ENCODE measurements at regions not wholly inside any gene's neighbourhood (a gene's known extent, or its start where the extent isn't known, plus 50 kb on each side); places are given as distances from the start of the nearest gene placed in this dataset.

DNA sequence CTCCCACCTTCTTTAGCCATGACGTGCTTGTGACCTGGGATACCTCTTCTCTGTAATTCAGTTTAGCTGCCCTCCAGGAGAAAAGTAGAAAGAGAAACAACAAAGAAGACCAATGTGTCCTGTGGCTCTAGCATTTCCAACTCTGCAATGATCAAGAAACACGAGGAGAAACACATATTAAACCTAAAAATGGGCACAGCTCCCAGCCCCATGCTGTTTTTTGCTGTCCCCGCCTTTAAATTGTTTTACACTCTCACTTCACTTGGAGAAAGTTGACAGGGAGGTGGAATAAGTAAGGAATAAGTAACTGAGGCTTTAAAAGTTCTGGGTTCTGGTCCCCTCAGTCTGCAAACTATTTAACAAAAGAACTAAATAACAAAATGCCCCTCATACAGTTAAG is 390.6 kb downstream of the TNS1 start:
- H3K79me2 ChIP-seq (ENCODE audit: control insufficient read depth, insufficient read depth, low read length, poor library complexity): no peaks in the 10 kb centered on the region
- DNase-seq: no peak
- no peak overlapping the region for H3K27ac ChIP-seq (ENCODE audit: low read depth, low read length)
- H3K4me1 ChIP-seq (ENCODE audit: control insufficient read depth in 1 of 2, insufficient read depth in 2 of 2, low read length in 2 of 2): peaks cover 2% of the 10 kb centered on the region in 2 experiments
- H3K79me1 ChIP-seq (ENCODE audit: low read length): no peaks in the 10 kb centered on the region
- no peak overlapping the region for H2BK5ac ChIP-seq (ENCODE audit: low read depth, low read length, poor library complexity)
- H3K36me3 ChIP-seq (ENCODE audit: control insufficient read depth in 1 of 2, insufficient read depth in 2 of 2, low read length in 2 of 2): no peaks in the 10 kb centered on the region
- no peak overlapping the region for H4K12ac ChIP-seq (ENCODE audit: low read depth, low read length)
- no peak overlapping the region for H4K8ac ChIP-seq (ENCODE audit: low read depth, low read length)
- H2BK120ac ChIP-seq (ENCODE audit: insufficient read depth, low read length, poor library complexity): no peak overlapping the region
- no peak overlapping the region for H3K4ac ChIP-seq (ENCODE audit: low read depth, low read length)
- no peak overlapping the region for H3K4me2 ChIP-seq (ENCODE audit: low read length)
- no peak overlapping the region for H2AFZ ChIP-seq (ENCODE audit: insufficient read depth, low read length, poor library complexity)
- no peak overlapping the region for H3K9ac ChIP-seq (ENCODE audit: low read length)
- H3K4me3 ChIP-seq (ENCODE audit: low read depth, low read length): no peak overlapping the region
- no peak overlapping the region for H3K14ac ChIP-seq (ENCODE audit: low read length)
- no peak overlapping the region for H3K23ac ChIP-seq (ENCODE audit: low read length)
- H2BK12ac ChIP-seq (ENCODE audit: low read length): no peak overlapping the region
- H4K91ac ChIP-seq (ENCODE audit: low read depth, low read length): no peak overlapping the region
- no peak overlapping the region for H3K18ac ChIP-seq (ENCODE audit: low read length)
- H2AK5ac ChIP-seq (ENCODE audit: low read length): no peak overlapping the region
- no peaks in the 10 kb centered on the region for H3K27me3 ChIP-seq (ENCODE audit: insufficient read depth, low read length)
- WGBS (ENCODE audit: extremely low coverage, insufficient coverage, insufficient read length): no CpG with 5 or more reads among the region's 3 CpGs
- peaks cover 1% of the 10 kb centered on the region for H3K9me3 ChIP-seq (ENCODE audit: insufficient read depth, low read depth, low read length)

DNA sequence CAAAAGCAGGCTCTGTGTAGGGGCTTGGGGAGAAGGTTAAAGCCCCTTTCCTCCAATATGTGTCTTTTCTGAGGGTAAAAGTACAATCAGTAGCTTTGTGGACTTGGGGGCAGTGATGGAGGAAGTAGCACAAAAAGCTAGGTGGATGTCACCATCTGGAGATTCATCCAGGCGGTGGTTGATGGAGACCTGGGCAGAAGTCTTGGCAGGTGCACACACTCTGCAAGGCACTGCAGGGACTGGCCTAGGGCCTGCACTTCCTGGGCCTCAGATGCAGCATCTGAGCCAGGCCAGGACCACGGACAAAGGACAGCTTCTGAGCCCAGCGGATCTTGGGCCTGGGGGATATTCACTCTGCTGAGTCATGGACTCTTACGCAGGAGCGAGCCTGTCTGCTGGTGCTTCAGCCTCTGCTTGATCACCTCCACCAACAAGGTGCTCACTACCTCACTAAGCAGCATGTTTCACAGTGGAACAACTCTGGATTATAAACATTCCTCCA is 391.1 kb downstream of the TNS1 start:
- Histone ChIP-seq H3K27ac (ENCODE audit: low read depth, low read length) (no peak overlapping the region), H2AFZ (ENCODE audit: insufficient read depth, low read length, poor library complexity) (no peak overlapping the region), H3K27me3 (ENCODE audit: insufficient read depth, low read length) (no peaks in the 10 kb centered on the region), H3K4me1 (ENCODE audit: control insufficient read depth in 1 of 2, insufficient read depth in 2 of 2, low read length in 2 of 2) (peaks cover 2% of the 10 kb centered on the region in 2 experiments), H3K36me3 (ENCODE audit: control insufficient read depth in 1 of 2, insufficient read depth in 2 of 2, low read length in 2 of 2) (no peaks in the 10 kb centered on the region), H2AK5ac (ENCODE audit: low read length) (no peak overlapping the region), H3K79me2 (ENCODE audit: control insufficient read depth, insufficient read depth, low read length, poor library complexity) (no peaks in the 10 kb centered on the region), H3K4ac (ENCODE audit: low read depth, low read length) (no peak overlapping the region), H3K4me3 (ENCODE audit: low read depth, low read length) (no peak overlapping the region), H3K23ac (ENCODE audit: low read length) (no peak overlapping the region), H2BK120ac (ENCODE audit: insufficient read depth, low read length, poor library complexity) (no peak overlapping the region), H3K4me2 (ENCODE audit: low read length) (no peak overlapping the region), H2BK5ac (ENCODE audit: low read depth, low read length, poor library complexity) (no peak overlapping the region), H4K12ac (ENCODE audit: low read depth, low read length) (no peak overlapping the region), H2BK12ac (ENCODE audit: low read length) (no peak overlapping the region), H3K18ac (ENCODE audit: low read length) (no peak overlapping the region), H3K79me1 (ENCODE audit: low read length) (no peaks in the 10 kb centered on the region), H4K91ac (ENCODE audit: low read depth, low read length) (no peak overlapping the region), H3K9ac (ENCODE audit: low read length) (no peak overlapping the region), H3K9me3 (ENCODE audit: insufficient read depth, low read depth, low read length) (peaks cover 1% of the 10 kb centered on the region), H4K8ac (ENCODE audit: low read depth, low read length) (no peak overlapping the region), H3K14ac (ENCODE audit: low read length) (no peak overlapping the region)
- DNase-seq: no peak
- WGBS (ENCODE audit: extremely low coverage, insufficient coverage, insufficient read length): no CpG with 5 or more reads among the region's 5 CpGs

DNA sequence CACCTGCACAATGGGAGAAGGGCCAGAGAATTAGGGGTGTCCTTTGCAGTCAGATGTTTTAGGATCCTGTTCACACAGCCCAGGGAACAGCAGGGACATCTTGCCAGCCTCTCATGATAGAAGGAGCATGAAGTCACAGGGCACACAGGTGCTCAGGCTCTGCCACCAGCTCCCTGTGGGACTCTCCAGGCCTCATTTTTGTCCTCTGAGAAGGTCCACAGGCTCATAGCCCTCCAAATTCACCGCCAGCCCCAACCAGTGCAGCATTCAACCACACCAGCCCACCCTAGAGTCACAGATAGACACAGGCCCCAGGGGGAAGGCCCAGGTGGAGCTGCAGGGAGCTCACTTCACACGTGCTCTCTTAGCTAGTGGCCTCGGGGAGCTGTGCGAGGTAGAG is 391.7 kb downstream of the TNS1 start:
- no peak overlapping the region for H2AFZ ChIP-seq (ENCODE audit: insufficient read depth, low read length, poor library complexity)
- no peak overlapping the region for H2BK5ac ChIP-seq (ENCODE audit: low read depth, low read length, poor library complexity)
- H2BK12ac ChIP-seq (ENCODE audit: low read length): no peak overlapping the region
- no peak for DNase-seq
- no peaks in the 10 kb centered on the region for H3K79me2 ChIP-seq (ENCODE audit: control insufficient read depth, insufficient read depth, low read length, poor library complexity)
- no peak overlapping the region for H2BK120ac ChIP-seq (ENCODE audit: insufficient read depth, low read length, poor library complexity)
- WGBS (ENCODE audit: extremely low coverage, insufficient coverage, insufficient read length): no CpG with 5 or more reads among the region's 4 CpGs
- no peak overlapping the region for H3K4ac ChIP-seq (ENCODE audit: low read depth, low read length)
- H3K9me3 ChIP-seq (ENCODE audit: insufficient read depth, low read depth, low read length): peaks cover 1% of the 10 kb centered on the region
- H3K23ac ChIP-seq (ENCODE audit: low read length): no peak overlapping the region
- no peak overlapping the region for H3K4me2 ChIP-seq (ENCODE audit: low read length)
- no peak overlapping the region for H4K8ac ChIP-seq (ENCODE audit: low read depth, low read length)
- H3K18ac ChIP-seq (ENCODE audit: low read length): no peak overlapping the region
- no peak overlapping the region for H3K14ac ChIP-seq (ENCODE audit: low read length)
- peaks cover 2% of the 10 kb centered on the region in 2 experiments for H3K4me1 ChIP-seq (ENCODE audit: control insufficient read depth in 1 of 2, insufficient read depth in 2 of 2, low read length in 2 of 2)
- no peak overlapping the region for H3K9ac ChIP-seq (ENCODE audit: low read length)
- H4K91ac ChIP-seq (ENCODE audit: low read depth, low read length): no peak overlapping the region
- no peak overlapping the region for H3K4me3 ChIP-seq (ENCODE audit: low read depth, low read length)
- no peaks in the 10 kb centered on the region for H3K36me3 ChIP-seq (ENCODE audit: control insufficient read depth in 1 of 2, insufficient read depth in 2 of 2, low read length in 2 of 2)
- H4K12ac ChIP-seq (ENCODE audit: low read depth, low read length): no peak overlapping the region
- no peaks in the 10 kb centered on the region for H3K79me1 ChIP-seq (ENCODE audit: low read length)
- H2AK5ac ChIP-seq (ENCODE audit: low read length): no peak overlapping the region
- H3K27ac ChIP-seq (ENCODE audit: low read depth, low read length): no peak overlapping the region
- H3K27me3 ChIP-seq (ENCODE audit: insufficient read depth, low read length): no peaks in the 10 kb centered on the region

DNA sequence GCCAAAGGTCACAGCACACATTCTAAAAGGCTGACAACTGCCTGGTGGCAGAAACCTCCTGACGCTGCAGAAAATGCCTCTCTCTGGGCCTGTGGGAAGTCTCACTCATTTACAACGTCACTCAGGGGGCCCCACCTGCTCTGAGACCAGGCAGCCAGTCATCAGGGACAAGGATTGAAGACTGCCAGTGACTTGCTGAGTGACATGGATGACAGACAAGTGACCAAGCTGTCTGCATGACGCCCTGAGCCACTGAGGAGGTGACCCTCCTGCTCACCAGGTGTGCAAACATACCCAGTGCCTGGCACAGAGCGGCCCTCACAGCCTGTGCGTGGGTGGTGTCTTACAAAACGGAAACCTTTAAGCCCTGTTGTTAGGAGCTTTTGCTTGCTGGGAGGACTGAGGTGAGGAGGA is 392.4 kb downstream of the TNS1 start:
- no peak overlapping the region for H4K8ac ChIP-seq (ENCODE audit: low read depth, low read length)
- H3K4me2 ChIP-seq (ENCODE audit: low read length): no peak overlapping the region
- peaks cover 1% of the 10 kb centered on the region for H3K9me3 ChIP-seq (ENCODE audit: insufficient read depth, low read depth, low read length)
- H2BK5ac ChIP-seq (ENCODE audit: low read depth, low read length, poor library complexity): no peak overlapping the region
- no peak overlapping the region for H2AFZ ChIP-seq (ENCODE audit: insufficient read depth, low read length, poor library complexity)
- H3K36me3 ChIP-seq (ENCODE audit: control insufficient read depth in 1 of 2, insufficient read depth in 2 of 2, low read length in 2 of 2): no peaks in the 10 kb centered on the region
- no peak overlapping the region for H2BK12ac ChIP-seq (ENCODE audit: low read length)
- H3K14ac ChIP-seq (ENCODE audit: low read length): no peak overlapping the region
- no peak overlapping the region for H3K4ac ChIP-seq (ENCODE audit: low read depth, low read length)
- no peak overlapping the region for H3K4me3 ChIP-seq (ENCODE audit: low read depth, low read length)
- H4K91ac ChIP-seq (ENCODE audit: low read depth, low read length): no peak overlapping the region
- H4K12ac ChIP-seq (ENCODE audit: low read depth, low read length): no peak overlapping the region
- H3K9ac ChIP-seq (ENCODE audit: low read length): no peak overlapping the region
- no peak overlapping the region for H3K27ac ChIP-seq (ENCODE audit: low read depth, low read length)
- H2AK5ac ChIP-seq (ENCODE audit: low read length): no peak overlapping the region
- H2BK120ac ChIP-seq (ENCODE audit: insufficient read depth, low read length, poor library complexity): no peak overlapping the region
- no peaks in the 10 kb centered on the region for H3K79me1 ChIP-seq (ENCODE audit: low read length)
- H3K27me3 ChIP-seq (ENCODE audit: insufficient read depth, low read length): no peaks in the 10 kb centered on the region
- H3K18ac ChIP-seq (ENCODE audit: low read length): no peak overlapping the region
- peaks cover 2% of the 10 kb centered on the region in 2 experiments for H3K4me1 ChIP-seq (ENCODE audit: control insufficient read depth in 1 of 2, insufficient read depth in 2 of 2, low read length in 2 of 2)
- no peak overlapping the region for H3K23ac ChIP-seq (ENCODE audit: low read length)
- H3K79me2 ChIP-seq (ENCODE audit: control insufficient read depth, insufficient read depth, low read length, poor library complexity): no peaks in the 10 kb centered on the region
- WGBS (ENCODE audit: extremely low coverage, insufficient coverage, insufficient read length): no CpG with 5 or more reads among the region's 6 CpGs
- DNase-seq: no peak
